Loucy (cell line): ENCODE measurements at regions not wholly inside any gene's neighbourhood (a gene's known extent, or its start where the extent isn't known, plus 50 kb on each side); places are given as distances from the start of the nearest gene placed in this dataset.

Experiments
- CTCF ChIP-seq: fragments of 200-600 bp; sonication (generic); conservative IDR thresholded peaks from 2 replicates; pipeline ENCODE4 v1.5.1; 2014; ENCODE audit warnings: mild to moderate bottlenecking, antibody characterized with exemption, low read length
- EZH2phosphoT487 ChIP-seq: fragments of 200-600 bp; IDR thresholded peaks from 2 replicates; pipeline ENCODE4 v1.6.1; 2018; ENCODE audit warnings: antibody characterized with exemption, mild to moderate bottlenecking, moderate library complexity, borderline replicate concordance

DNA sequence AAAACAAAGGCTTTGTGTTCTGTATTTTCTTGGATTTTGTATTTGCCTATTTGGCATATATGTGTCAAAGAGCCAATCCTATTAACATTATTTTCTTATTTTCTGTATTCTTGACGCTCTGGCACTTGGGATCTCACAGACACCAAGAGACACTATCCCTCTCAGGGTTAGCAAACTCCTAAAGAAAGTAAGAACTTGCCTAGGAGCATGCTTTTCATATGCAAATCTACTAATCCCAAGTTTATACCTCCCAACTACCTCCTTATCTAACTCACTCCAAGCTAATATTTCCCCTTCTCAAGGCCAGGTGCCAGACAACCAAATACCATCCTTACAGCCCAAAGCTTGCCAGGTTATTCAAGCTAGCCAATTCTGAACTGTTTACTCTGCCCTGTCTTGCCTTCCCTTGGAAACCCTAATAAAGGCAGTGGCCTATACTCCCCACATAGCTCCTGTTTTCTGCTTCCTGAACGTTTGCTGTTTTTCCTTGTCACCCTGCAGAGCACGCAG lies 455.4 kb upstream of the ANO3 start:
- TF ChIP-seq CTCF: no peak
- no peak for TF ChIP-seq EZH2phosphoT487
